HepG2 (cell line): ENCODE measurements at regions not wholly inside any gene's neighbourhood (a gene's known extent, or its start where the extent isn't known, plus 50 kb on each side); places are given as distances from the start of the nearest gene placed in this dataset.
A peak's percentile ranks its signal among the peaks of the same experiment; 100 is the strongest.

Experiments
- ADNP ChIP-seq: sonication (generic); formaldehyde crosslinking; IDR thresholded peaks from 2 replicates; pipeline ENCODE4 v1.4.0; 2020; ENCODE audit warnings: missing genetic modification reagents
- DZIP1 ChIP-seq: sonication (generic); formaldehyde crosslinking; IDR thresholded peaks from 2 replicates; pipeline ENCODE4 v1.5.0; 2020; ENCODE audit warnings: mild to moderate bottlenecking, missing genetic modification reagents
- ELK4 ChIP-seq: sonication (generic); formaldehyde crosslinking; IDR thresholded peaks from 2 replicates; pipeline ENCODE4 v1.9.0; 2021; ENCODE audit warnings: missing genetic modification reagents, borderline replicate concordance
- MEIS1 ChIP-seq: sonication (generic); formaldehyde crosslinking; IDR thresholded peaks from 2 replicates; pipeline ENCODE4 v1.9.0; 2021; ENCODE audit warnings: mild to moderate bottlenecking, missing genetic modification reagents, moderate library complexity, borderline replicate concordance
- NFKB2 ChIP-seq: sonication (generic); formaldehyde crosslinking; IDR thresholded peaks from 2 replicates; pipeline ENCODE4 v1.4.0; 2020; ENCODE audit warnings: missing genetic modification reagents, borderline replicate concordance
- RELA ChIP-seq: sonication (generic); formaldehyde crosslinking; IDR thresholded peaks from 2 replicates; pipeline ENCODE4 v1.4.0; 2020; ENCODE audit warnings: missing genetic modification reagents
- RFX1 ChIP-seq: fragments of 450-650 bp; IDR thresholded peaks from 2 replicates; pipeline ENCODE4 v1.6.1; 2017
- SAFB2 ChIP-seq: sonication (generic); formaldehyde crosslinking; IDR thresholded peaks from 2 replicates; pipeline ENCODE4 v1.5.1; 2020; ENCODE audit warnings: missing genetic modification reagents, low read depth, mild to moderate bottlenecking, borderline replicate concordance
- SOX13 ChIP-seq, 3 experiments: fragments of 450-650 bp in 1 of 3; sonication (generic) in 1 of 3; formaldehyde crosslinking in 1 of 3; IDR thresholded peaks in 2 of 3; conservative IDR thresholded peaks in 1 of 3; 2 replicates each; pipeline versions ENCODE4 v1.5.0 to v1.6.1; 2016 to 2020; ENCODE audit warnings: antibody characterized with exemption in 1 of 3, mild to moderate bottlenecking in 1 of 3, missing compliant biosample characterization in 1 of 3, missing genetic modification reagents in 1 of 3, moderate library complexity in 1 of 3
- SRSF9 ChIP-seq: fragments of 200-400 bp; formaldehyde crosslinking; IDR thresholded peaks from 2 replicates; pipeline ENCODE4 v1.6.1; 2018; ENCODE audit warnings: borderline replicate concordance, mild to moderate bottlenecking, low read depth, low read length; ENCODE audit not compliant: insufficient read depth, poor library complexity, severe bottlenecking
- TRAFD1 ChIP-seq: sonication (generic); formaldehyde crosslinking; IDR thresholded peaks from 2 replicates; pipeline ENCODE4 v1.5.1; 2020; ENCODE audit warnings: missing genetic modification reagents, mild to moderate bottlenecking, borderline replicate concordance
- WIZ ChIP-seq: sonication (generic); formaldehyde crosslinking; IDR thresholded peaks from 2 replicates; pipeline ENCODE4 v1.5.1; 2020; ENCODE audit warnings: mild to moderate bottlenecking, missing genetic modification reagents
- ZBTB21 ChIP-seq: sonication (generic); formaldehyde crosslinking; IDR thresholded peaks from 2 replicates; pipeline ENCODE4 v1.4.0; 2020; ENCODE audit warnings: missing genetic modification reagents
- ZNF468 ChIP-seq: sonication (generic); formaldehyde crosslinking; IDR thresholded peaks from 2 replicates; pipeline ENCODE4 v1.8.0; 2022; ENCODE audit warnings: mild to moderate bottlenecking, moderate library complexity, missing genetic modification reagents
- ZNF512 ChIP-seq: sonication (generic); formaldehyde crosslinking; IDR thresholded peaks from 2 replicates; pipeline ENCODE4 v1.4.0; 2020; ENCODE audit warnings: mild to moderate bottlenecking, missing genetic modification reagents
- ZNF563 ChIP-seq: sonication (generic); formaldehyde crosslinking; IDR thresholded peaks from 2 replicates; pipeline ENCODE4 v1.8.0; 2022; ENCODE audit warnings: mild to moderate bottlenecking, moderate library complexity, missing genetic modification reagents
- ZNF770 ChIP-seq: sonication (generic); formaldehyde crosslinking; IDR thresholded peaks from 2 replicates; pipeline ENCODE4 v1.5.0; 2020; ENCODE audit warnings: mild to moderate bottlenecking, missing genetic modification reagents
- ZNF839 ChIP-seq: sonication (generic); formaldehyde crosslinking; IDR thresholded peaks from 2 replicates; pipeline ENCODE4 v1.4.0; 2020; ENCODE audit warnings: missing genetic modification reagents, mild to moderate bottlenecking, borderline replicate concordance
- ZNF841 ChIP-seq: sonication (generic); formaldehyde crosslinking; IDR thresholded peaks from 2 replicates; pipeline ENCODE4 v1.8.1; 2023; ENCODE audit warnings: missing genetic modification reagents, borderline replicate concordance

- TF ChIP-seq TRAFD1 (CRISPR knock-in tag), result no peak
- no peak for TF ChIP-seq ADNP
- no peak for TF ChIP-seq ZNF841 (CRISPR knock-in tag)
- no peak for TF ChIP-seq ZBTB21
- TF ChIP-seq NFKB2 (CRISPR knock-in tag), result no peak
- no peak for TF ChIP-seq WIZ
- no peak for TF ChIP-seq ZNF512 (CRISPR knock-in tag)
- no peak for TF ChIP-seq DZIP1
- TF ChIP-seq RELA (CRISPR knock-in tag), result no peak
- no peak for TF ChIP-seq SAFB2 (CRISPR knock-in tag)
- no peak for TF ChIP-seq MEIS1 (CRISPR knock-in tag)
- TF ChIP-seq ZNF770 (CRISPR knock-in tag), result no peak
- no peak for TF ChIP-seq ZNF563 (CRISPR knock-in tag)
- TF ChIP-seq ZNF468 (CRISPR knock-in tag), result no peak
- TF ChIP-seq ZNF839 (CRISPR knock-in tag), result no peak
- no peak for TF ChIP-seq ELK4 (CRISPR knock-in tag)
- no peak for TF ChIP-seq RFX1
- no peak for TF ChIP-seq SRSF9
- 0 out of 2 replicates have a peak, but pooled peaks have one; percentile 14 for TF ChIP-seq SOX13 (IDR thresholded peaks at IDR 0.05)
- peak in 1 of 2 experiments; percentile 54; a peak in 2 of 4 replicates for TF ChIP-seq SOX13 (CRISPR knock-in tag; conservative IDR thresholded peaks at IDR 0.05 in 1 of 2, IDR thresholded peaks at IDR 0.05 in 1 of 2)
Measured at GRCh38 chrX:109830704-109831206, 97.7 kb upstream of the ACSL4 start (continued).
